ENCODE measurements at regions not wholly inside any gene's neighbourhood (a gene's known extent, or its start where the extent isn't known, plus 50 kb on each side); places are given as distances from the start of the nearest gene placed in this dataset.

- Mint-ChIP-seq H3K4me1 (ENCODE audit: low read depth) (peaks cover 30% of the 10 kb centered on the region), H3K36me3 (peaks cover 3% of the 10 kb centered on the region), H3K27me3 (no peaks in the 10 kb centered on the region), H3K4me3 (no peak overlapping the region), H3K27ac (no peak overlapping the region), H3K9me3 (peaks cover 4% of the 10 kb centered on the region)
- ChIA-PET CTCF (no interaction called here), POLR2A (no interaction called here)
- no peak for DNase-seq
- intact Hi-C loops (cut with micrococcal nuclease), result loop anchor here (2.0 to 10.0 kb wide), 2 partner anchors 35 to 57 kb away; no protein-coding TSS in a partner anchor
These were observed 98.2 kb upstream of the FAM9B start for GRCh38 chrX:9132036-9132638.

- Mint-ChIP-seq H3K27me3 (no peaks in the 10 kb centered on the region), H3K9me3 (peaks cover 4% of the 10 kb centered on the region), H3K4me3 (no peak overlapping the region), H3K27ac (no peak overlapping the region), H3K4me1 (ENCODE audit: low read depth) (peaks cover 30% of the 10 kb centered on the region), H3K36me3 (peaks cover 3% of the 10 kb centered on the region)
- CTCF ChIA-PET, result no interaction called here
- POLR2A ChIA-PET, result no interaction called here
- no peak for DNase-seq
- intact Hi-C loops (cut with micrococcal nuclease), result loop anchor here (2.0 to 10.0 kb wide), 2 partner anchors 33 to 59 kb away; no protein-coding TSS in a partner anchor
These were observed 99.5 kb upstream of the FAM9B start for GRCh38 chrX:9133426-9133825.

- DNase-seq, result no peak
- Mint-ChIP-seq H3K9me3 (peaks cover 4% of the 10 kb centered on the region), H3K27me3 (no peaks in the 10 kb centered on the region), H3K27ac (no peak overlapping the region), H3K4me1 (ENCODE audit: low read depth) (peaks cover 30% of the 10 kb centered on the region), H3K36me3 (peaks cover 3% of the 10 kb centered on the region), H3K4me3 (no peak overlapping the region)
- intact Hi-C loops (cut with micrococcal nuclease), result loop anchor here (10.0 kb wide), 1 partner anchor 60 kb away; no protein-coding TSS in a partner anchor
- ChIA-PET CTCF (no interaction called here), POLR2A (no interaction called here)
These were observed 100.4 kb upstream of the FAM9B start for GRCh38 chrX:9134366-9134765.

- no peaks in the 10 kb centered on the region for H3K27me3 Mint-ChIP-seq
- ChIA-PET CTCF (no interaction called here), POLR2A (no interaction called here)
- no peak for DNase-seq
- no peak overlapping the region for H3K4me3 Mint-ChIP-seq
- no peak overlapping the region for H3K27ac Mint-ChIP-seq
- H3K9me3 Mint-ChIP-seq, result peaks cover 4% of the 10 kb centered on the region
- peaks cover 15% of the 10 kb centered on the region for H3K4me1 Mint-ChIP-seq (ENCODE audit: low read depth)
- H3K36me3 Mint-ChIP-seq, result peaks cover 3% of the 10 kb centered on the region
- intact Hi-C loops (cut with micrococcal nuclease), result loop anchor here (10.0 kb wide), 1 partner anchor 61 kb away; no protein-coding TSS in a partner anchor
These were observed 102.1 kb upstream of the FAM9B start for GRCh38 chrX:9135901-9136510.

- ChIA-PET CTCF (interaction anchor here (0.7 kb wide), 1 partner anchor 176 kb away, joined by 3 read pairs; no protein-coding TSS in a partner anchor), POLR2A (interaction anchor here (0.6 kb wide), 1 partner anchor 10 kb away, joined by 7 read pairs; no protein-coding TSS in a partner anchor)
- Mint-ChIP-seq H3K4me3 (no peak overlapping the region), H3K27me3 (no peaks in the 10 kb centered on the region), H3K9me3 (peaks cover 4% of the 10 kb centered on the region), H3K4me1 (ENCODE audit: low read depth) (peaks cover 7% of the 10 kb centered on the region), H3K27ac (no peak overlapping the region), H3K36me3 (peaks cover 3% of the 10 kb centered on the region)
- DNase-seq, result no peak
- intact Hi-C loops (cut with micrococcal nuclease), result loop anchor here (10.0 kb wide), 1 partner anchor 62 kb away; no protein-coding TSS in a partner anchor
These were observed 103.2 kb upstream of the FAM9B start for GRCh38 chrX:9137152-9137551.

- intact Hi-C loops (cut with micrococcal nuclease), result no loop called here
- ChIA-PET POLR2A (no interaction called here), CTCF (no interaction called here)
- Mint-ChIP-seq H3K4me1 (ENCODE audit: low read depth) (no peaks in the 10 kb centered on the region), H3K27ac (no peak overlapping the region), H3K4me3 (no peak overlapping the region), H3K36me3 (no peaks in the 10 kb centered on the region), H3K9me3 (no peaks in the 10 kb centered on the region), H3K27me3 (no peaks in the 10 kb centered on the region)
- DNase-seq, result no peak
These were observed 107.6 kb upstream of the FAM9B start for GRCh38 chrX:9141496-9141895.

- H3K4me1 Mint-ChIP-seq (ENCODE audit: low read depth), result no peaks in the 10 kb centered on the region
These were observed 110.8 kb upstream of the FAM9B start for GRCh38 chrX:9144701-9145241.

GRCh38 chrX:9146657-9147056, 112.7 kb upstream of the FAM9B start:
- DNase-seq, result no peak
- H3K9me3 Mint-ChIP-seq, result peaks cover 7% of the 10 kb centered on the region
- H3K27ac Mint-ChIP-seq, result no peak overlapping the region
- no peaks in the 10 kb centered on the region for H3K4me1 Mint-ChIP-seq (ENCODE audit: low read depth)
- H3K27me3 Mint-ChIP-seq, result no peaks in the 10 kb centered on the region
- intact Hi-C loops (cut with micrococcal nuclease), result no loop called here
- H3K4me3 Mint-ChIP-seq, result no peak overlapping the region
- ChIA-PET CTCF (no interaction called here), POLR2A (interaction anchor here (0.6 kb wide), 1 partner anchor 9 kb away, joined by 7 read pairs; no protein-coding TSS in a partner anchor)
- H3K36me3 Mint-ChIP-seq, result peaks cover under 1% of the 10 kb centered on the region

More at GRCh38 chrX:9144701-9145241, 110.8 kb upstream of the FAM9B start:
- intact Hi-C loops (cut with micrococcal nuclease), result no loop called here
- Mint-ChIP-seq H3K4me3 (no peak overlapping the region), H3K9me3 (no peaks in the 10 kb centered on the region), H3K27ac (no peak overlapping the region), H3K27me3 (no peaks in the 10 kb centered on the region), H3K36me3 (no peaks in the 10 kb centered on the region)
- ChIA-PET CTCF (no interaction called here), POLR2A (no interaction called here)
- DNase-seq, result no peak

- H3K36me3 Mint-ChIP-seq, result peaks cover 3% of the 10 kb centered on the region
- H3K4me3 Mint-ChIP-seq, result no peak overlapping the region
- H3K4me1 Mint-ChIP-seq (ENCODE audit: low read depth), result peaks cover 2% of the 10 kb centered on the region
- DNase-seq, result no peak
- H3K27me3 Mint-ChIP-seq, result no peaks in the 10 kb centered on the region
- ChIA-PET POLR2A (interaction anchor here (0.6 kb wide), 1 partner anchor 10 kb away, joined by 7 read pairs; no protein-coding TSS in a partner anchor), CTCF (no interaction called here)
- H3K27ac Mint-ChIP-seq, result no peak overlapping the region
- intact Hi-C loops (cut with micrococcal nuclease), result no loop called here
- H3K9me3 Mint-ChIP-seq, result peaks cover 10% of the 10 kb centered on the region
These were observed 113.2 kb upstream of the FAM9B start for GRCh38 chrX:9147086-9147485.

GRCh38 chrX:9147726-9148125, 113.8 kb upstream of the FAM9B start:
- Mint-ChIP-seq H3K27me3 (no peaks in the 10 kb centered on the region), H3K36me3 (peaks cover 6% of the 10 kb centered on the region), H3K27ac (no peak overlapping the region), H3K9me3 (peaks cover 12% of the 10 kb centered on the region), H3K4me1 (ENCODE audit: low read depth) (peaks cover 2% of the 10 kb centered on the region), H3K4me3 (no peak overlapping the region)
- POLR2A ChIA-PET, result no interaction called here
- intact Hi-C loops (cut with micrococcal nuclease), result no loop called here
- CTCF ChIA-PET, result no interaction called here
- DNase-seq, result no peak

- ChIA-PET POLR2A (no interaction called here), CTCF (no interaction called here)
- H3K4me1 Mint-ChIP-seq (ENCODE audit: low read depth), result peaks cover 10% of the 10 kb centered on the region
- no peaks in the 10 kb centered on the region for H3K27me3 Mint-ChIP-seq
- H3K36me3 Mint-ChIP-seq, result peaks cover 6% of the 10 kb centered on the region
- H3K4me3 Mint-ChIP-seq, result no peak overlapping the region
- peaks cover 12% of the 10 kb centered on the region for H3K9me3 Mint-ChIP-seq
- H3K27ac Mint-ChIP-seq, result no peak overlapping the region
- intact Hi-C loops (cut with micrococcal nuclease), result no loop called here
- no peak for DNase-seq
These were observed 114.9 kb upstream of the FAM9B start for GRCh38 chrX:9148615-9149399.

GRCh38 chrX:9149501-9150245, 115.7 kb upstream of the FAM9B start:
- Mint-ChIP-seq H3K36me3 (peaks cover 6% of the 10 kb centered on the region), H3K9me3 (peaks cover 12% of the 10 kb centered on the region), H3K4me3 (no peak overlapping the region), H3K27ac (no peak overlapping the region), H3K27me3 (no peaks in the 10 kb centered on the region), H3K4me1 (ENCODE audit: low read depth) (peaks cover 14% of the 10 kb centered on the region)
- intact Hi-C loops (cut with micrococcal nuclease), result no loop called here
- ChIA-PET POLR2A (no interaction called here), CTCF (no interaction called here)
- DNase-seq, result no peak

Measured in activated CD4-positive, alpha-beta memory T cell treated with anti-CD3 and anti-CD28 coated beads for 36 hours (primary cell).